Prostate gland (tissue), 2 donors: ENCODE measurements at regions not wholly inside any gene's neighbourhood (a gene's known extent, or its start where the extent isn't known, plus 50 kb on each side); places are given as distances from the start of the nearest gene placed in this dataset.

Experiments used
- DNase-seq: peaks from one replicate; pipeline ENCODE4 v3.0.0-alpha.2; 2019; ENCODE audit warnings: low spot score
- H3K27ac ChIP-seq, 2 donors: fragments of 200-600 bp; sonication (generic); 2 replicates each; pipeline ENCODE4 v1.5.1; 2017 to 2019
- H3K27me3 ChIP-seq: fragments of 200-600 bp; sonication (generic); replicated peaks from 2 replicates; pipeline ENCODE4 v1.5.1; 2019; ENCODE audit not compliant: insufficient read depth
- H3K36me3 ChIP-seq, 2 donors: fragments of 200-600 bp; sonication (generic); 1 replicate in 1 of 2; 2 replicates in 1 of 2; pipeline versions ENCODE4 v1.5.1 to v1.8.1; 2017 to 2019
- H3K4me1 ChIP-seq: fragments of 200-600 bp; sonication (generic); replicated peaks from 2 replicates; pipeline ENCODE4 v1.5.1; 2019
- H3K4me3 ChIP-seq, 2 donors: fragments of 200-600 bp; sonication (generic); 2 replicates each; pipeline ENCODE4 v1.5.1; 2017 to 2019
- H3K9me3 ChIP-seq: fragments of 200-600 bp; sonication (generic); 2 replicates; pipeline ENCODE4 v1.5.1; 2017
- CTCF ChIP-seq, 4 experiments: fragments of 200-600 bp in 2 of 4; fragments of 450-650 bp in 2 of 4; sonication (generic) in 2 of 4; IDR thresholded peaks; 1 replicate in 3 of 4; 2 replicates in 1 of 4; pipeline ENCODE4 v1.5.1; 2016 to 2019; ENCODE audit warnings: antibody characterized with exemption in 4 of 4, mild to moderate bottlenecking in 2 of 4, moderate library complexity in 2 of 4
- POLR2A ChIP-seq: fragments of 450-650 bp; IDR thresholded peaks from one replicate; pipeline ENCODE4 v1.6.1; 2016; ENCODE audit warnings: antibody characterized with exemption, mild to moderate bottlenecking
- POLR2AphosphoS5 ChIP-seq: sonication (generic); formaldehyde crosslinking; IDR thresholded peaks from one replicate; pipeline ENCODE4 v1.6.1; 2017; ENCODE audit warnings: antibody characterized with exemption
- WGBS: methylation state at CpG from one replicate; pipeline ENCODE4 v1.1.5; 2018; 5-methylcytosine and 5-hydroxymethylcytosine counted together
- intact Hi-C: fragments of 100-400 bp; cut with DNase I; formaldehyde crosslinking; loops from one replicate; pipeline ENCODE4 v1.14.2; 2022

- Histone ChIP-seq H3K4me1 (no peaks in the 10 kb centered on the region), H3K27me3 (no peaks in the 10 kb centered on the region), H3K4me3 (no peak overlapping the region), H3K27ac (no peak overlapping the region), H3K9me3 (no peaks in the 10 kb centered on the region), H3K36me3 (no peaks in the 10 kb centered on the region)
- DNase-seq: no peak
- 88% methylated on average over 2 of the region's 2 CpGs for WGBS
- intact Hi-C loops: no loop called here
- no peak for TF ChIP-seq POLR2AphosphoS5
- TF ChIP-seq CTCF (IDR thresholded peaks at IDR 0.05): no peak
- no peak for TF ChIP-seq POLR2A
These were observed 284.2 kb upstream of the TANK start for GRCh38 chr2:160876029-160876428.

- no peak for DNase-seq
- WGBS: 84% methylated on average over 3 of the region's 3 CpGs
- H3K27me3 ChIP-seq: no peaks in the 10 kb centered on the region
- H3K4me1 ChIP-seq: no peaks in the 10 kb centered on the region
- H3K27ac ChIP-seq: no peak overlapping the region
- H3K36me3 ChIP-seq: no peaks in the 10 kb centered on the region
- intact Hi-C loops: no loop called here
- H3K9me3 ChIP-seq: no peaks in the 10 kb centered on the region
- no peak overlapping the region for H3K4me3 ChIP-seq
- no peak for TF ChIP-seq POLR2AphosphoS5
- no peak for TF ChIP-seq POLR2A
- TF ChIP-seq CTCF (IDR thresholded peaks at IDR 0.05): no peak
These were observed 283.5 kb upstream of the TANK start for GRCh38 chr2:160876765-160877164.

GRCh38 chr2:160878618-160879017 is 281.6 kb upstream of the TANK start:
- Histone ChIP-seq H3K27ac (no peak overlapping the region), H3K4me3 (no peak overlapping the region), H3K27me3 (no peaks in the 10 kb centered on the region), H3K36me3 (no peaks in the 10 kb centered on the region), H3K9me3 (no peaks in the 10 kb centered on the region), H3K4me1 (no peaks in the 10 kb centered on the region)
- TF ChIP-seq POLR2AphosphoS5: no peak
- no peak for TF ChIP-seq CTCF (IDR thresholded peaks at IDR 0.05)
- no peak for TF ChIP-seq POLR2A
- no peak for DNase-seq
- intact Hi-C loops: no loop called here

GRCh38 chr2:160882906-160883305 is 277.3 kb upstream of the TANK start:
- Histone ChIP-seq H3K27ac (no peak overlapping the region), H3K9me3 (no peaks in the 10 kb centered on the region), H3K27me3 (no peaks in the 10 kb centered on the region), H3K36me3 (no peaks in the 10 kb centered on the region), H3K4me3 (no peak overlapping the region), H3K4me1 (no peaks in the 10 kb centered on the region)
- WGBS: 88% methylated on average over 3 of the region's 3 CpGs
- intact Hi-C loops: no loop called here
- DNase-seq: no peak
- TF ChIP-seq CTCF (IDR thresholded peaks at IDR 0.05) (no peak), POLR2AphosphoS5 (no peak), POLR2A (no peak)

- 90% methylated on average over 6 of the region's 6 CpGs for WGBS
- Histone ChIP-seq H3K4me3 (no peak overlapping the region), H3K4me1 (no peaks in the 10 kb centered on the region), H3K9me3 (no peaks in the 10 kb centered on the region), H3K27me3 (no peaks in the 10 kb centered on the region), H3K36me3 (no peaks in the 10 kb centered on the region), H3K27ac (no peak overlapping the region)
- intact Hi-C loops: no loop called here
- TF ChIP-seq CTCF (IDR thresholded peaks at IDR 0.05): no peak
- TF ChIP-seq POLR2AphosphoS5: no peak
- no peak for TF ChIP-seq POLR2A
- no peak for DNase-seq
These were observed 276.2 kb upstream of the TANK start for GRCh38 chr2:160884056-160884455.
